ENCODE measurements at regions not wholly inside any gene's neighbourhood (a gene's known extent, or its start where the extent isn't known, plus 50 kb on each side); places are given as distances from the start of the nearest gene placed in this dataset.

DNA sequence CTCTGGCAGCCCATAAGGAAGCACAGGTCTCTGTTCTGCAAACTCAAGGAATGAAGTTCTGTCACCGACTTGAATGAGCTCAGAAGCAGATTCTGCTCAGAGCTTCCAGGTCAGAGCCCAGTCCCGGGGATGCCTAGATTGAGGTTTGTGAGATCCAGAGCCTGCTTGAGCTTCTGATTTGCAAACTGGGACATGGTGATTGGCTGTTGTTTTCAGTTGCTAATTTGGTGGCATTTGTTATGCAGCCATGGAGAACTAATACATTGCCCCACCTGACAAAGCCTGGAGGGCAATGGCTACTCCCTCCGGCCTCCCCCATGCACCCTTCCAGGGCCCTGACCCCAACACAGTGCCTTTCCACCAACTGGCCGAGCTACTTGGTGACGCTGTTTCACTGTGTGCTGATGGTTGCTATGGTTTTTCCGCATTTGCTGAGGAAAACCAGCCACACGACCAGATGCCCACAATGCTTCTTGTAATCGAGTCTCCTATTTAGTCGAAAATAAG lies 379.5 kb upstream of the ATP10A start:
- Histone ChIP-seq H3K9me3 (no peaks in the 10 kb centered on the region), H3K27ac (no peak overlapping the region), H3K27me3 (no peaks in the 10 kb centered on the region), H3K4me3 (no peak overlapping the region), H3K4me1 (ENCODE audit: insufficient read depth) (no peaks in the 10 kb centered on the region), H3K36me3 (no peaks in the 10 kb centered on the region)
- 65 to 80% (median 80%) methylated on average over 9 of the region's 9 CpGs for WGBS, 3 donors
- DNase-seq = no peak
- no peak for TF ChIP-seq POLR2A (IDR thresholded peaks at IDR 0.05)
- TF ChIP-seq EP300 (IDR thresholded peaks at IDR 0.05) = no peak
- TF ChIP-seq, protein P1, sequence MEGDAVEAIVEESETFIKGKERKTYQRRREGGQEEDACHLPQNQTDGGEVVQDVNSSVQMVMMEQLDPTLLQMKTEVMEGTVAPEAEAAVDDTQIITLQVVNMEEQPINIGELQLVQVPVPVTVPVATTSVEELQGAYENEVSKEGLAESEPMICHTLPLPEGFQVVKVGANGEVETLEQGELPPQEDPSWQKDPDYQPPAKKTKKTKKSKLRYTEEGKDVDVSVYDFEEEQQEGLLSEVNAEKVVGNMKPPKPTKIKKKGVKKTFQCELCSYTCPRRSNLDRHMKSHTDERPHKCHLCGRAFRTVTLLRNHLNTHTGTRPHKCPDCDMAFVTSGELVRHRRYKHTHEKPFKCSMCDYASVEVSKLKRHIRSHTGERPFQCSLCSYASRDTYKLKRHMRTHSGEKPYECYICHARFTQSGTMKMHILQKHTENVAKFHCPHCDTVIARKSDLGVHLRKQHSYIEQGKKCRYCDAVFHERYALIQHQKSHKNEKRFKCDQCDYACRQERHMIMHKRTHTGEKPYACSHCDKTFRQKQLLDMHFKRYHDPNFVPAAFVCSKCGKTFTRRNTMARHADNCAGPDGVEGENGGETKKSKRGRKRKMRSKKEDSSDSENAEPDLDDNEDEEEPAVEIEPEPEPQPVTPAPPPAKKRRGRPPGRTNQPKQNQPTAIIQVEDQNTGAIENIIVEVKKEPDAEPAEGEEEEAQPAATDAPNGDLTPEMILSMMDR (IDR thresholded peaks at IDR 0.05) = no peak
- intact Hi-C loops (cut with DNase I) = no loop called here

GRCh38 chr15:26235864-26236263 lies 372.7 kb upstream of the ATP10A start:
- Histone ChIP-seq H3K27me3 (no peaks in the 10 kb centered on the region), H3K4me3 (no peak overlapping the region), H3K4me1 (ENCODE audit: insufficient read depth) (no peaks in the 10 kb centered on the region), H3K27ac (no peak overlapping the region), H3K36me3 (no peaks in the 10 kb centered on the region), H3K9me3 (no peaks in the 10 kb centered on the region)
- intact Hi-C loops (cut with DNase I) = no loop called here
- DNase-seq = no peak
- WGBS, 3 donors = 30 to 35% (median 32%) methylated on average over 3 of the region's 3 CpGs
- TF ChIP-seq EP300 (IDR thresholded peaks at IDR 0.05) (no peak), POLR2A (IDR thresholded peaks at IDR 0.05) (no peak)
- TF ChIP-seq, protein P1 (IDR thresholded peaks at IDR 0.05) = no peak

GRCh38 chr15:26234976-26235767 lies 372.0 kb upstream of the ATP10A start:
- Histone ChIP-seq H3K27ac (no peak overlapping the region), H3K27me3 (no peaks in the 10 kb centered on the region), H3K36me3 (no peaks in the 10 kb centered on the region), H3K4me3 (no peak overlapping the region), H3K9me3 (no peaks in the 10 kb centered on the region), H3K4me1 (ENCODE audit: insufficient read depth) (no peaks in the 10 kb centered on the region)
- intact Hi-C loops (cut with DNase I) = no loop called here
- DNase-seq = no peak
- 29 to 37% (median 30%) methylated on average over 15 of the region's 15 CpGs for WGBS, 3 donors
- TF ChIP-seq, protein P1 (IDR thresholded peaks at IDR 0.05) = no peak

- no peak overlapping the region for H3K27ac ChIP-seq
- no peaks in the 10 kb centered on the region for H3K4me1 ChIP-seq (ENCODE audit: insufficient read depth)
- DNase-seq = no peak
- H3K4me3 ChIP-seq = no peak overlapping the region
- TF ChIP-seq POLR2A (IDR thresholded peaks at IDR 0.05) (no peak), EP300 (IDR thresholded peaks at IDR 0.05) (no peak)
- TF ChIP-seq, protein P1 (IDR thresholded peaks at IDR 0.05) = no peak
- no peaks in the 10 kb centered on the region for H3K36me3 ChIP-seq
- H3K9me3 ChIP-seq = no peaks in the 10 kb centered on the region
- intact Hi-C loops (cut with DNase I) = no loop called here
- no peaks in the 10 kb centered on the region for H3K27me3 ChIP-seq
Observed at GRCh38 chr15:26232691-26233090, 369.6 kb upstream of the ATP10A start.
